Mucosa of rectum (tissue), 2 donors: ENCODE measurements at regions not wholly inside any gene's neighbourhood (a gene's known extent, or its start where the extent isn't known, plus 50 kb on each side); places are given as distances from the start of the nearest gene placed in this dataset.
"Not testable (repeated sequence)": the region's sequence is repeated elsewhere in the genome, so short reads cannot be mapped to it uniquely, and the experiment has no call there.

ENCODE experiments used
- H3K27ac ChIP-seq, 2 donors: one replicate each; pipeline ENCODE4 v1.7.0; 2013; ENCODE audit warnings: inconsistent platforms in 2 of 2, low read depth in 2 of 2, low read length in 2 of 2
- H3K27me3 ChIP-seq, 2 donors: one replicate each; pipeline ENCODE4 v1.7.0; 2013; ENCODE audit warnings: low read length in 2 of 2; ENCODE audit not compliant: control insufficient read depth in 2 of 2, insufficient read depth in 2 of 2
- H3K36me3 ChIP-seq, 2 donors: one replicate each; pipeline ENCODE4 v1.7.0; 2013; ENCODE audit warnings: low read length in 2 of 2; ENCODE audit not compliant: control insufficient read depth in 2 of 2, insufficient read depth in 2 of 2
- H3K4me1 ChIP-seq, 2 donors: one replicate each; pipeline ENCODE4 v1.7.0; 2013; ENCODE audit warnings: low read length in 2 of 2, mild to moderate bottlenecking in 1 of 2; ENCODE audit not compliant: control insufficient read depth in 2 of 2, insufficient read depth in 2 of 2
- H3K4me3 ChIP-seq, 2 donors: one replicate each; pipeline ENCODE4 v1.7.0; 2013; ENCODE audit warnings: low read length in 2 of 2
- H3K9ac ChIP-seq, 2 donors: one replicate each; pipeline ENCODE4 v1.7.0; 2013; ENCODE audit warnings: low read length in 2 of 2, low read depth in 1 of 2, mild to moderate bottlenecking in 1 of 2
- H3K9me3 ChIP-seq, 2 donors: one replicate each; pipeline ENCODE4 v1.7.0; 2013; ENCODE audit warnings: low read length in 2 of 2; ENCODE audit not compliant: control insufficient read depth in 2 of 2
- donor health status: healthy.
- donor health status: Normal muscosa, but diverticular disease.

- no peak overlapping the region for H3K27ac ChIP-seq
- H3K9me3 ChIP-seq = no peaks in the 10 kb centered on the region
- H3K36me3 ChIP-seq = no peaks in the 10 kb centered on the region
- no peaks in the 10 kb centered on the region for H3K4me1 ChIP-seq
- no peaks in the 10 kb centered on the region for H3K27me3 ChIP-seq
- H3K4me3 ChIP-seq = no peak overlapping the region
- no peak overlapping the region for H3K9ac ChIP-seq
Measured at GRCh38 chr7:68725843-68726785, 872.2 kb upstream of the AUTS2 start.

DNA sequence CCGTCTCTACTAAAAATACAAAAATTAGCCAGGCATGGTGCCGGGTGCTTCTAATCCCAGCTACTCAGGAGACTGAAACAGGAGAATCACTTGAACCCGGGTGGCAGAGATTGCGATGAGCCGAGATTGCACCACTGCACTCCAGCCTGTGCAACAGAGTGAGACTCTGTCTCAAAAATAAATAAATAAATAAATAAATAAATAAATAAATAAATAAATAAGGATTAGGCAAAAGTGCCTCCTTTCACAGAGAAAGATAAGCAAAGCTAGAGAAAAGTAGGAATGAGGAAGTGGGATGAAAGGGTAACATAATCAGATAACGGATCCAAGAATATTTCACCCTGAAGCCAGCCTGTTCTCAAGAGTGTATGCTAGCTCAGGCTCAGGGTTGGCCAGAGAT is 869.6 kb upstream of the AUTS2 start:
- not testable (repeated sequence) for H3K4me3 ChIP-seq, H3K27ac ChIP-seq, H3K27me3 ChIP-seq, H3K9ac ChIP-seq, H3K4me1 ChIP-seq, H3K36me3 ChIP-seq, H3K9me3 ChIP-seq

GRCh38 chr7:68729371-68729770 is 868.9 kb upstream of the AUTS2 start:
- Histone ChIP-seq H3K27ac (no peak overlapping the region), H3K9ac (no peak overlapping the region), H3K4me1 (no peaks in the 10 kb centered on the region), H3K4me3 (no peak overlapping the region), H3K9me3 (no peaks in the 10 kb centered on the region), H3K36me3 (no peaks in the 10 kb centered on the region), H3K27me3 (no peaks in the 10 kb centered on the region)

DNA sequence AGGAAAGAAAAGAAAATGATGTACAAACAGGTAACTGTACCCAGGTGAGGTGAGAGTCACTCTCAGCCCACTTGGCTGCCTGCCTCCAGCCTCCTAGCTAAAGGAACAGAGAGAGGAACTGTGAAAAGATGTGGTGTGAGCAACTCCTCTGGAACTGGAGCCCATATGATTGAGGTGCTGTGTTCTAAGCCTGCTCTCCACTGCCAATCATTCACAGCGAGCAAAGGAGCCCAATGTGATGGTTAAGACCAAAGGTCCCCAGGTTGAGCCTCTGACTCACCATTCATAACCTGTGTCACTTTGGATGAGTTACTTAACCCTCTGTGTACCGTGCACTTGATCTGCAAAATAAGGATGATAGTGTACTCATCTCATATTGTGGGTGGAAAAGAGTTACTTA is 868.1 kb upstream of the AUTS2 start:
- Histone ChIP-seq H3K4me3 (no peak overlapping the region), H3K36me3 (no peaks in the 10 kb centered on the region), H3K27ac (no peak overlapping the region), H3K27me3 (no peaks in the 10 kb centered on the region), H3K9ac (no peak overlapping the region), H3K4me1 (no peaks in the 10 kb centered on the region), H3K9me3 (no peaks in the 10 kb centered on the region)

DNA sequence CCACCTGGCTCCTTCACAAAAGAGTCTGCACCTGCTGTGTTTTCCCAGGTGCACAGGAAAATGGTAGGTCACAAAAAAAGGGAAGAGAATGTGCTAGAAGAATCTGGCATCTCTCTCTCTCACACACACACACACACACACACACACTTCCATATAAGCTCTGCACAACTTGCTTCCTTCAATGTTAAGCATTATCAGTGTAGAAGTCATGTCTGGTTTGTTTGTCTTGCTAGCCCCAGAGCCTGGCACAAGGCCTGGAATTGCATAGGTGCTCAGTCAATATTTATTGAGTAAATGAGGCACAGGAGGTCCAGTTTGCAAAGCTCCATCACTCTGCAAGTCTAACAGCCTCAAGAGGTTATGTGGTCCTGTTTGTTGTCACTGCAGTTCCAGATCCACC is 867.3 kb upstream of the AUTS2 start:
- no peaks in the 10 kb centered on the region for H3K9me3 ChIP-seq
- no peaks in the 10 kb centered on the region for H3K36me3 ChIP-seq
- H3K27ac ChIP-seq = no peak overlapping the region
- no peak overlapping the region for H3K9ac ChIP-seq
- H3K4me1 ChIP-seq = no peaks in the 10 kb centered on the region
- H3K27me3 ChIP-seq = no peaks in the 10 kb centered on the region
- H3K4me3 ChIP-seq = no peak overlapping the region

GRCh38 chr7:68733219-68734153 is 864.8 kb upstream of the AUTS2 start:
- no peaks in the 10 kb centered on the region for H3K4me1 ChIP-seq
- H3K4me3 ChIP-seq = no peak overlapping the region
- no peak overlapping the region for H3K27ac ChIP-seq
- no peaks in the 10 kb centered on the region for H3K36me3 ChIP-seq
- no peak overlapping the region for H3K9ac ChIP-seq
- no peaks in the 10 kb centered on the region for H3K27me3 ChIP-seq
- no peaks in the 10 kb centered on the region for H3K9me3 ChIP-seq

- Histone ChIP-seq H3K4me1 (no peaks in the 10 kb centered on the region), H3K27me3 (no peaks in the 10 kb centered on the region), H3K4me3 (no peak overlapping the region), H3K9me3 (no peaks in the 10 kb centered on the region), H3K27ac (no peak overlapping the region), H3K9ac (no peak overlapping the region), H3K36me3 (no peaks in the 10 kb centered on the region)
Measured at GRCh38 chr7:68734431-68734830, 863.8 kb upstream of the AUTS2 start.

GRCh38 chr7:68739306-68739705 is 859.0 kb upstream of the AUTS2 start:
- no peaks in the 10 kb centered on the region for H3K36me3 ChIP-seq
- no peaks in the 10 kb centered on the region for H3K9me3 ChIP-seq
- no peak overlapping the region for H3K27ac ChIP-seq

GRCh38 chr7:68744036-68744435 is 854.2 kb upstream of the AUTS2 start:
- no peaks in the 10 kb centered on the region for H3K4me1 ChIP-seq
- H3K27me3 ChIP-seq = no peaks in the 10 kb centered on the region
- no peaks in the 10 kb centered on the region for H3K9me3 ChIP-seq
- H3K36me3 ChIP-seq = no peaks in the 10 kb centered on the region
- H3K9ac ChIP-seq = no peak overlapping the region
- H3K4me3 ChIP-seq = no peak overlapping the region
- H3K27ac ChIP-seq = no peak overlapping the region

More at GRCh38 chr7:68739306-68739705, 859.0 kb upstream of the AUTS2 start:
- H3K9ac ChIP-seq = no peak overlapping the region
- no peak overlapping the region for H3K4me3 ChIP-seq
- no peaks in the 10 kb centered on the region for H3K4me1 ChIP-seq
- H3K27me3 ChIP-seq = no peaks in the 10 kb centered on the region
